Endothelial cell of umbilical vein (primary cell): ENCODE measurements at regions not wholly inside any gene's neighbourhood (a gene's known extent, or its start where the extent isn't known, plus 50 kb on each side); places are given as distances from the start of the nearest gene placed in this dataset.

Source experiments
- BruUV-seq: library from RNA; stranded (reverse); fragments of 400-500 nt; replicated peaks from 2 replicates; lab custom pipeline; 2021; lab: Mats Ljungman, UMichigan
- CTCF ChIA-PET: fragments of 300-600, 350-600 bp; sonication (Branson Sonifier 250); formaldehyde crosslinking; loops from one replicate; lab custom pipeline; 2021; ENCODE audit warnings: antibody characterized with exemption, inconsistent platforms; lab: Charles Lee
- POLR2A ChIA-PET: fragments of 300-600, 350-600 bp; sonication (Branson Sonifier 250); formaldehyde crosslinking; loops from one replicate; lab custom pipeline; 2021; ENCODE audit warnings: antibody characterized with exemption, inconsistent platforms; lab: Charles Lee
- DNase-seq: peaks from one replicate; pipeline ENCODE4 v3.0.0-alpha.2; 2011; ENCODE audit warnings: low read depth, low spot score
- FAIRE-seq: peaks from 2 replicates; lab custom pipeline; 2011; peaks lifted over from hg19 to GRCh38; lab: Jason Lieb, UNC
- H2AFZ ChIP-seq: 2 replicates; pipeline ENCODE4 v1.6.0; 2012; ENCODE audit warnings: low read depth, low read length, control low read depth, inconsistent platforms
- H3K27ac ChIP-seq: 2 replicates; pipeline ENCODE4 v1.5.1; 2011; ENCODE audit warnings: low read depth, mild to moderate bottlenecking, control low read depth, low read length, moderate library complexity; ENCODE audit not compliant: insufficient read depth
- H3K27me3 ChIP-seq, 2 experiments: 2 replicates each; pipeline versions ENCODE4 v1.6.0 to v1.6.1; 2011; ENCODE audit warnings: low read length in 2 of 2, mixed read lengths in 1 of 2; ENCODE audit not compliant: control insufficient read depth in 2 of 2, insufficient read depth in 2 of 2
- H3K36me3 ChIP-seq, 2 experiments: 2 replicates in 1 of 2; 3 replicates in 1 of 2; pipeline ENCODE4 v1.5.1; 2011; ENCODE audit warnings: low read length in 2 of 2, mild to moderate bottlenecking in 1 of 2, moderate library complexity in 1 of 2; ENCODE audit not compliant: control insufficient read depth in 2 of 2, insufficient read depth in 2 of 2; ENCODE audit errors: extremely low read depth in 1 of 2
- H3K4me1 ChIP-seq: 3 replicates; pipeline ENCODE4 v1.5.1; 2011; ENCODE audit warnings: mild to moderate bottlenecking, low read length; ENCODE audit not compliant: control insufficient read depth, insufficient read depth; ENCODE audit errors: extremely low read depth
- H3K4me2 ChIP-seq: 2 replicates; pipeline ENCODE4 v1.6.1; 2011; ENCODE audit warnings: low read length, control low read depth, mixed read lengths; ENCODE audit not compliant: insufficient read depth
- H3K4me3 ChIP-seq, 3 experiments: fragments of 200-600 bp in 1 of 3; sonication (generic), shearing (Covaris generic) in 1 of 3; replicated peaks in 1 of 3; 2 replicates each; pipeline ENCODE4 v1.5.1; 2011 to 2016; ENCODE audit warnings: control low read depth in 3 of 3, low read length in 3 of 3, mild to moderate bottlenecking in 2 of 3, inconsistent platforms in 1 of 3, low read depth in 1 of 3, moderate library complexity in 1 of 3; ENCODE audit not compliant: insufficient read depth in 1 of 3
- H3K79me2 ChIP-seq: 2 replicates; pipeline ENCODE4 v1.6.0; 2012; ENCODE audit warnings: low read length, inconsistent platforms; ENCODE audit not compliant: control insufficient read depth, insufficient read depth
- H3K9ac ChIP-seq: replicated peaks from 2 replicates; pipeline ENCODE3; 2011; ENCODE audit warnings: low read length, control low read depth; ENCODE audit not compliant: insufficient read depth; ENCODE audit errors: extremely low read depth
- H3K9me1 ChIP-seq: replicated peaks from 3 replicates; pipeline ENCODE4 v1.6.0; 2011; ENCODE audit warnings: mild to moderate bottlenecking, low read length; ENCODE audit not compliant: control insufficient read depth, insufficient read depth; ENCODE audit errors: extremely low read depth
- H3K9me3 ChIP-seq: replicated peaks from 2 replicates; pipeline ENCODE4 v1.5.1; 2012; ENCODE audit warnings: low read length, inconsistent platforms; ENCODE audit not compliant: control insufficient read depth, insufficient read depth
- H4K20me1 ChIP-seq: replicated peaks from 2 replicates; pipeline ENCODE3; 2011; ENCODE audit warnings: mild to moderate bottlenecking, low read length; ENCODE audit not compliant: control insufficient read depth, insufficient read depth; ENCODE audit errors: extremely low read depth
- EZH2 ChIP-seq: IDR thresholded peaks from 2 replicates; pipeline ENCODE4 v1.6.1; 2012; ENCODE audit warnings: borderline replicate concordance, low read depth, mild to moderate bottlenecking, moderate library complexity, low read length, inconsistent platforms; ENCODE audit not compliant: severe bottlenecking
- GATA2 ChIP-seq: IDR thresholded peaks from 2 replicates; pipeline ENCODE4 v1.7.0; 2011; ENCODE audit warnings: low read depth, mild to moderate bottlenecking, moderate library complexity, mixed read lengths, low read length; ENCODE audit not compliant: insufficient read length, insufficient read depth
- JUN ChIP-seq: IDR thresholded peaks from 2 replicates; pipeline ENCODE4 v1.6.1; 2011; ENCODE audit warnings: borderline replicate concordance, low read depth; ENCODE audit not compliant: insufficient read length, insufficient read depth
- MYC ChIP-seq: IDR thresholded peaks from one replicate; pipeline ENCODE4 v1.6.1; 2011; ENCODE audit warnings: mild to moderate bottlenecking, low read depth, low read length
- POLR2A ChIP-seq: IDR thresholded peaks from 2 replicates; pipeline ENCODE4 v1.6.1; 2012; ENCODE audit warnings: low read depth, mild to moderate bottlenecking, control low read depth, low read length
- POLR2AphosphoS5 ChIP-seq: IDR thresholded peaks from 2 replicates; pipeline ENCODE4 v1.6.1; 2012; ENCODE audit warnings: low read depth, mild to moderate bottlenecking, control low read depth, low read length, moderate library complexity; ENCODE audit not compliant: insufficient read depth
- dilution Hi-C: fragments of 300-500 bp; cut with MboI; formaldehyde crosslinking; loops from one replicate; pipeline ENCODE4 v1.15.0; 2019; ENCODE audit warnings: low sequenced_read_pairs; ENCODE audit not compliant: extremely low pct_ligation_motif_present
- intact Hi-C: fragments of 100-400 bp; cut with micrococcal nuclease; formaldehyde crosslinking; loops from one replicate; pipeline ENCODE4 v1.10.0; 2022
- TF ChIP-seq, protein P1 (sequence below), 2 donors: IDR thresholded peaks; 1 replicate in 1 of 2; 2 replicates in 1 of 2; pipeline ENCODE4 v1.5.1; 2011; ENCODE audit warnings: low read length in 2 of 2, mild to moderate bottlenecking in 2 of 2, moderate library complexity in 2 of 2, control low read depth in 1 of 2, inconsistent platforms in 1 of 2, low read depth in 1 of 2; ENCODE audit not compliant: insufficient read depth in 1 of 2; ENCODE audit errors: extremely low read depth in 1 of 2
- TF ChIP-seq, protein P2 (sequence below): IDR thresholded peaks from 2 replicates; pipeline ENCODE4 v1.6.1; 2011; ENCODE audit not compliant: insufficient read depth, insufficient read length

DNA sequence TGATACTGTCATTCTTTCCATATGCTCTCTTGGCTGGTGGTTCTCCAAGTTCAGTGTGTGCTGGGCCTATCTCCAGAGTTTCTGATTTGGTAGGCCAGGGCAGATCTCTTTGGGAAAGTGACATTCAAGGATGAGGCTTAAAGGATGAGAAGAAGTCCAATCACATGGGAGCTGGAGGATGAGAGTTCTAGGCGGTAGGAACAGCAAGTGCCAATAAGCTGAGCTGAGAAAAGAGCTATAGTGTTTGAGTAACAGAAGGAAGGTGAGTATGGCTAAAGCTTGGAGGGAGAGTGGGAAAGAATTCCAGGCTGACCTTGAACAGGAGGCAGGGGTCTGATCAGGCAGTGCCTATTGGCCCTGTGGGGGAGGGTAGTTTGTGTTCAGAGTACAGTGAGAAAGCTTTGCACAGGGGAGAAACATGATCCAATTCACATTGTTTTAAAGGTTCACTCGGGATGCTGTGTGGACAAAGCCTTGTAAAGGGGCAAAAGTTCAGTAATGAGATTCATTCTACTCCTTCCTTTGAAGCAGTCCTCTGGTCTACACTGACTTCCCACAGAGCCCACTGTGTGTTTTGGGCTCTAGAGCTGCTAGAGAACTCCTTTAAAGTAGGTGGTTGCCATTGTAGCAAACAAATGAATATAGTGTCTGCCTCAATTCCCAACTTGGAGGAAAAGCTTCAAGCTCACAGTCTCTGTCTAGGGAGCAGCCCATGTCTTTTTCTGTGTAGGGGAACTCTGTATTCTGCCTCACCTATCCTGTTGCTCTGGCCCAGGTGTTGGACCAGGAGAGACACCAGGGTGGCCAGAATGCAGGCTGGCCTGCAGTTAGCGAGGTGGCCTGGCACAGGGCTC lies 81.8 kb downstream of the FASTKD2 start:
- POLR2A ChIA-PET: no interaction called here

DNA sequence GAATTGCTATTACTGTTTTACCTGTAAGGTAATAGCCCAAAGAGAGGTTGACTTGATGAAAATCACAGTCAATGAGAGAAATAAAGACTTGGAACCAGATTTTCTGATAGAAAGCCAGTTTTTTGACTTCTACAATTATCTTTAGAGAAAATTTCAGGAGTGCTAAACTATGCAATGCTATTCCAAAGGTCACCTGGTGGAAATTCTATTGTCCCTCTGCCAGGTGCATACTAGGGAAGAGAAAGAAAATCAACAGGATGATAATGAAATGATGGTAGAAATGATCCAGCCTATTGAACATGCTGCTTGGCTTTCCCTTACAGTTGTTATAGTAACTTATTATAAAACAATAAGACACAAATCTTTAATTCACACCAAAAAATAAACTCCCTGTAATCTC lies 85.0 kb downstream of the FASTKD2 start:
- intact Hi-C loops: no loop called here
- H4K20me1 ChIP-seq: no peaks in the 10 kb centered on the region
- no peaks in the 10 kb centered on the region for H3K9me3 ChIP-seq
- dilution Hi-C loops: no loop called here
- no peaks in the 10 kb centered on the region for H3K36me3 ChIP-seq
- no peak for FAIRE-seq
- H3K4me1 ChIP-seq: no peaks in the 10 kb centered on the region
- H3K9ac ChIP-seq: no peak overlapping the region
- no peak overlapping the region for H3K27ac ChIP-seq
- H2AFZ ChIP-seq: no peak overlapping the region
- no peak for DNase-seq
- no TSS peak for BruUV-seq
- ChIA-PET POLR2A (no interaction called here), CTCF (no interaction called here)
- no peak overlapping the region for H3K4me3 ChIP-seq
- no peaks in the 10 kb centered on the region for H3K79me2 ChIP-seq
- H3K9me1 ChIP-seq: no peaks in the 10 kb centered on the region
- H3K27me3 ChIP-seq: no peaks in the 10 kb centered on the region
- no peak overlapping the region for H3K4me2 ChIP-seq
- TF ChIP-seq JUN (no peak), GATA2 (no peak), EZH2 (no peak)
- TF ChIP-seq, protein P1, sequence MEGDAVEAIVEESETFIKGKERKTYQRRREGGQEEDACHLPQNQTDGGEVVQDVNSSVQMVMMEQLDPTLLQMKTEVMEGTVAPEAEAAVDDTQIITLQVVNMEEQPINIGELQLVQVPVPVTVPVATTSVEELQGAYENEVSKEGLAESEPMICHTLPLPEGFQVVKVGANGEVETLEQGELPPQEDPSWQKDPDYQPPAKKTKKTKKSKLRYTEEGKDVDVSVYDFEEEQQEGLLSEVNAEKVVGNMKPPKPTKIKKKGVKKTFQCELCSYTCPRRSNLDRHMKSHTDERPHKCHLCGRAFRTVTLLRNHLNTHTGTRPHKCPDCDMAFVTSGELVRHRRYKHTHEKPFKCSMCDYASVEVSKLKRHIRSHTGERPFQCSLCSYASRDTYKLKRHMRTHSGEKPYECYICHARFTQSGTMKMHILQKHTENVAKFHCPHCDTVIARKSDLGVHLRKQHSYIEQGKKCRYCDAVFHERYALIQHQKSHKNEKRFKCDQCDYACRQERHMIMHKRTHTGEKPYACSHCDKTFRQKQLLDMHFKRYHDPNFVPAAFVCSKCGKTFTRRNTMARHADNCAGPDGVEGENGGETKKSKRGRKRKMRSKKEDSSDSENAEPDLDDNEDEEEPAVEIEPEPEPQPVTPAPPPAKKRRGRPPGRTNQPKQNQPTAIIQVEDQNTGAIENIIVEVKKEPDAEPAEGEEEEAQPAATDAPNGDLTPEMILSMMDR (IDR thresholded peaks at IDR 0.05; ENCODE audit: extremely low read depth in 1 of 2, insufficient read depth in 1 of 2, low read depth in 1 of 2, low read length in 2 of 2): no peak

More for the DNA sequence above, 81.8 kb downstream of the FASTKD2 start:
- BruUV-seq: no TSS peak
- dilution Hi-C loops (no loop called here), intact Hi-C loops (no loop called here)
- Histone ChIP-seq H3K9me1 (no peaks in the 10 kb centered on the region), H3K27ac (no peak overlapping the region), H3K4me2 (no peak overlapping the region), H3K9ac (no peak overlapping the region), H3K27me3 (no peaks in the 10 kb centered on the region), H3K79me2 (no peaks in the 10 kb centered on the region), H3K4me3 (no peak overlapping the region), H3K36me3 (no peaks in the 10 kb centered on the region), H3K9me3 (no peaks in the 10 kb centered on the region), H2AFZ (no peak overlapping the region), H3K4me1 (no peaks in the 10 kb centered on the region), H4K20me1 (no peaks in the 10 kb centered on the region)
- DNase-seq (no peak), FAIRE-seq (no peak)
- CTCF ChIA-PET: no interaction called here
- no peak for TF ChIP-seq JUN
- no peak for TF ChIP-seq GATA2
- no peak for TF ChIP-seq POLR2AphosphoS5
- no peak for TF ChIP-seq POLR2A
- no peak for TF ChIP-seq MYC
- TF ChIP-seq, protein P2, sequence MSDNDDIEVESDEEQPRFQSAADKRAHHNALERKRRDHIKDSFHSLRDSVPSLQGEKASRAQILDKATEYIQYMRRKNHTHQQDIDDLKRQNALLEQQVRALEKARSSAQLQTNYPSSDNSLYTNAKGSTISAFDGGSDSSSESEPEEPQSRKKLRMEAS: no peak
